ENCODE measurements at regions not wholly inside any gene's neighbourhood (a gene's known extent, or its start where the extent isn't known, plus 50 kb on each side); places are given as distances from the start of the nearest gene placed in this dataset.
"Not testable (repeated sequence)": the region's sequence is repeated elsewhere in the genome, so short reads cannot be mapped to it uniquely, and the experiment has no call there.

DNA sequence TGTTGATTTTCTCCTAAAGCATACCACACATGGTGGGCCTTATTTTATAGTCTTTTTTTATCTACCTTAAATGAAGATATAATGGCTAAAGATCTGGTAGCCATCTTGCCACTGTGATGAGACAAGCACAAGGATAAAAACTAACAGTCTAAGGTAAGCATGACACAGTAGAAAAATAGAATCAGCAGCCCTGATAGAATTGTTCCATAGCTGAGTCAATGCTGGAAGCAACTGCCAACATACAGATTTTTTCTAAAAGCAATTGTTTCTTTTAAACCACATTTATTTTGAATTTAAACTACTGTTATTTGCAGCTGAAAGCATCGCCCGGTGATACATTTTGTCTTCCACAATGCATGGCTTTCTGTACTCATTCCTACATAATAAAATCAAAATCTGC lies 1091.5 kb upstream of the CHAC2 start:
- H3K27ac ChIP-seq = no peak overlapping the region
- DNase-seq (ENCODE audit: low read depth, low spot score) = no peak

- H3K27ac ChIP-seq = no peak overlapping the region
- no peak for DNase-seq (ENCODE audit: low read depth, low spot score)
Observed at GRCh38 chr2:52668724-52669123, 1098.9 kb upstream of the CHAC2 start.

DNA sequence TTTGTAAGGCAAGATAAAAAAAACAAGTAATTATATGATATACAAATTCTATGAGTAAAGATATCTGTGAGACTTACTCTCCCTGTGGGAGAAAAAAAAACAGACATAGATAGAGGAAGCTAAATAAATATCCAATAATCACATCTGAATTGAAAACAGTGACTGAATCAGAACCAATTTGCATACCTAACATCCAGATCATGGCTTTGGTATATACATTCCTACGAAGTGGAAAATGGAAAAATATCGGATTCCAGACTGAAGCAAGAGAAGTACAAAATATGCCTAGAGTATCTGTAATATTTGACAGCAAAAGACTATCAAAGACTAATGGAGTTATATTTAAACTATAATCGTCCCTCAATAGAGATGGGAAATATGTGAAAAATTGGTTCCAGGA lies 1108.1 kb upstream of the CHAC2 start:
- DNase-seq (ENCODE audit: low read depth, low spot score) = no peak
- H3K27ac ChIP-seq = no peak overlapping the region

DNA sequence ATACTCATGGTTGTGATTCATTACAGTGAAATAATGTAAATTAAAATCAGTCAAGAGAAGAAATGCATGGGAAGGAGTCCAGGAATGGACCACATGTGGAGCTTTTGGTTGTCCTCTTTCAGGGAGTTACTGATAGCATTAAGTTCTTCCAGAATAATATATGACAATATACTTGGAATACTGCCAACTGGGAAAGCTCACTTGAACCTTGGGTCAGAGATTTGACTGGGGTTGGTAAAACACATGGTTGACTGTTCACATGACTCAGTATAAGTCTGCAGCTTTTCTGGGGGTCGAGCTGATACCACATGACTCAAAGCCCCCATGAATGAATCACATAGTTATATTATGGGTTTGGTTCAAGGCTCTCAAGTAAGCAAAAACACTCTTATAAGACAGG lies 1109.0 kb upstream of the CHAC2 start:
- H3K27ac ChIP-seq = no peak overlapping the region
- DNase-seq (ENCODE audit: low read depth, low spot score) = no peak

GRCh38 chr2:52639692-52640091 lies 1127.9 kb upstream of the CHAC2 start:
- DNase-seq (ENCODE audit: low read depth, low spot score) = no peak
- no peak overlapping the region for H3K27ac ChIP-seq

DNA sequence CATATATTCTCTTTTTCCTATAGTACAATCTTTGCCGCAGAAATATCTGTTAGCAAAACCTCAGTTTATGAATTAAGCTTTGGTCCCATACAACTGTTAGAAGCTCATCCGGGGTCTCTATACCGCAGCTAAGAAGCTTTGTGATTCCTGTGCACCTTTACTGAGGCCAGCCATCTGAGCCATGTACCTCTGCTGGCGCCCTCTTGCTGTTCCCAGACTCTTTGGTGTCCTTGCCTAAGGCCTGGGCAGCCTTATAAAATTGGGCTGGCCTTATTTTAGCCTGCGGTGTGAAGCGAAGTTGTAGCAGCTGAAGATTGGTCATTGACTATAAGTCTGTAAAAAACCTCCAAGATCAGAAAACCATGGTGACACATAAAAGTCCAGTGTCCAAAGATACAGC lies 1135.1 kb upstream of the CHAC2 start:
- no peak for DNase-seq (ENCODE audit: low read depth, low spot score)
- no peak overlapping the region for H3K27ac ChIP-seq

DNA sequence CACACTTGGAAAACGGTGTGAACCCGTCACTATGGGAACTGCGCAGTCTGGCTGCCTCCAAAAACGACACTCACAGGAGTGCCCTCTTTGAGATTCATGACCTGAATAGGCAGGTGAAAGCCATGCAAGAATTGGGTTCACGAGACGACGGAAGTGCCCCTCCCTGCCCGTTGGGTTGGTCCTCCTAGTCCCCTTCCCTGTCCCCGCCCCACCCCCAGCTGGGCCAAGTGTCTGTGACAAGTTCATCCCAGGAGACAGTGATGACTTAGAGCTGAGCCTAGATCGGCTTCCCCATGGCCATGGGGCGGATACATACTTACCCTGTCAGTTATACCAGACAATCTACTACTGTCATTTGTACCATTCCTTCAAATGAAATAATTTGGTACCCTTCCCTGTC lies 1137.7 kb upstream of the CHAC2 start:
- H3K27ac ChIP-seq = no peak overlapping the region
- DNase-seq (ENCODE audit: low read depth, low spot score) = no peak

- H3K27ac ChIP-seq = no peak overlapping the region
- DNase-seq (ENCODE audit: low read depth, low spot score) = no peak
Observed at GRCh38 chr2:52629531-52629930, 1138.1 kb upstream of the CHAC2 start.

DNA sequence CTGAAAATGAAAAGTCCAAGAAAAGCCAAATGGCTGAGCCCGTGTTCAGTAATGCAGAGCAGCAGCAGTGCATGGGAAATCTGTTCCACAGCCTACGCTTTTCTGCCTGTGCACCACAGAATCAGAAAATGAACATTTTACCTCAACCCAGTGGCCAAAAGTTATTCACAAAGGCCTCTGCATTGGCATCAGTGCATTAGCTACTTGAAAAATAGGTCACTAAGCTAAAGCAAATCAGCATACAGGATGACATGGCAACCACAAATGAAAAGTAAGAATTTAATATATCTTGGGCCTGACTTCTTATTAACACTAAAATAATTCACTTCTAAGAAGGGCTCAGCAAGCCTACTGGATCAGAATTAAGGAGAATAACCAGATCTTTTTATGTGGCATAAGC lies 1145.3 kb upstream of the CHAC2 start:
- H3K27ac ChIP-seq = no peak overlapping the region
- no peak for DNase-seq (ENCODE audit: low read depth, low spot score)

- no peak overlapping the region for H3K27ac ChIP-seq
- DNase-seq (ENCODE audit: low read depth, low spot score) = no peak
Observed at GRCh38 chr2:52613064-52613463, 1154.5 kb upstream of the CHAC2 start.

- DNase-seq (ENCODE audit: low read depth, low spot score) = no peak
- no peak overlapping the region for H3K27ac ChIP-seq
Observed at GRCh38 chr2:52611759-52612158, 1155.8 kb upstream of the CHAC2 start.

- DNase-seq (ENCODE audit: low read depth, low spot score) = no peak
Observed at GRCh38 chr2:52608030-52608429, 1159.6 kb upstream of the CHAC2 start.

DNA sequence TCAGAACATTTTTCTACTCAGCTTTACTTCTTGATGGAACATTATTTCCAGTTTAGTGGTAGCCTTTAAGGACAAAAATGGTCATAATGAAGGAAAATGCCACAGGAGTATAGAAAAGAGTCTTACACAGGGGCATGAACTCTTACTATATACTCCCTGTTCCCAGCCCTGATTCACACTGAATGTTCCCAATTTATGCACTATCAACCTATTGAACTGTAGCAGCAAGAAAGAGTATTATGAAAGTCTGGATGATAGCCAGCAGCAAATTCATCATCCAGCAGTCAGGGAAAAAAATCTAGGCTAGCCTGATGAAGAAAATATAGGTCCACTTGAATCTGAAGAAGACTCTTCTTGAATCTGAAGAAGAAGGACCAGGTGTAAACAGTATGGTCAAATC lies 1170.3 kb upstream of the CHAC2 start:
- H3K27ac ChIP-seq = no peak overlapping the region
- DNase-seq (ENCODE audit: low read depth, low spot score) = no peak

More at GRCh38 chr2:52608030-52608429, 1159.6 kb upstream of the CHAC2 start:
- H3K27ac ChIP-seq = no peak overlapping the region

- H3K27ac ChIP-seq = no peak overlapping the region
Observed at GRCh38 chr2:52594026-52594425, 1173.6 kb upstream of the CHAC2 start.

DNA sequence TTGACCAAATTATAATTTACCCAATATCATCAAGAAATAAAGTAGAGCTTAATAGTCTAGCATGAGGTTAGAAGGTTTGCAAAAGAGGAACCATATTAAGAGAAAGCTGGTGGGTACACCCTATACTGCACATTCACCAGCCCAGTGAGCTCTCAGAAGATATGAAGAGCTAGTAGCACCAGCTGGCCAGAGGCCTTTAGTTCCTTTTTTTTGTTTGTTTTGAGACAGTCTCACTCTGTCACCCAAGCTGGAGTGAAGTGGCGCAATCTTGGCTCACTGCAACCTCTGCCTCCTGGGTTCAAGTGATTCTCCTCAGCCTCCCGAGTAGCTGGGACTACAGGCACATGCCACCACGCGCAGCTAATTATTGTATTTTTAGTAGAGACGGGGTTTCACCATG lies 1183.5 kb upstream of the CHAC2 start:
- DNase-seq (ENCODE audit: low read depth, low spot score); H3K27ac ChIP-seq: not testable (repeated sequence)

More at GRCh38 chr2:52594026-52594425, 1173.6 kb upstream of the CHAC2 start:
- DNase-seq (ENCODE audit: low read depth, low spot score) = no peak

- no peak overlapping the region for H3K27ac ChIP-seq
- no peak for DNase-seq (ENCODE audit: low read depth, low spot score)
Observed at GRCh38 chr2:52572469-52572894, 1195.1 kb upstream of the CHAC2 start.

DNA sequence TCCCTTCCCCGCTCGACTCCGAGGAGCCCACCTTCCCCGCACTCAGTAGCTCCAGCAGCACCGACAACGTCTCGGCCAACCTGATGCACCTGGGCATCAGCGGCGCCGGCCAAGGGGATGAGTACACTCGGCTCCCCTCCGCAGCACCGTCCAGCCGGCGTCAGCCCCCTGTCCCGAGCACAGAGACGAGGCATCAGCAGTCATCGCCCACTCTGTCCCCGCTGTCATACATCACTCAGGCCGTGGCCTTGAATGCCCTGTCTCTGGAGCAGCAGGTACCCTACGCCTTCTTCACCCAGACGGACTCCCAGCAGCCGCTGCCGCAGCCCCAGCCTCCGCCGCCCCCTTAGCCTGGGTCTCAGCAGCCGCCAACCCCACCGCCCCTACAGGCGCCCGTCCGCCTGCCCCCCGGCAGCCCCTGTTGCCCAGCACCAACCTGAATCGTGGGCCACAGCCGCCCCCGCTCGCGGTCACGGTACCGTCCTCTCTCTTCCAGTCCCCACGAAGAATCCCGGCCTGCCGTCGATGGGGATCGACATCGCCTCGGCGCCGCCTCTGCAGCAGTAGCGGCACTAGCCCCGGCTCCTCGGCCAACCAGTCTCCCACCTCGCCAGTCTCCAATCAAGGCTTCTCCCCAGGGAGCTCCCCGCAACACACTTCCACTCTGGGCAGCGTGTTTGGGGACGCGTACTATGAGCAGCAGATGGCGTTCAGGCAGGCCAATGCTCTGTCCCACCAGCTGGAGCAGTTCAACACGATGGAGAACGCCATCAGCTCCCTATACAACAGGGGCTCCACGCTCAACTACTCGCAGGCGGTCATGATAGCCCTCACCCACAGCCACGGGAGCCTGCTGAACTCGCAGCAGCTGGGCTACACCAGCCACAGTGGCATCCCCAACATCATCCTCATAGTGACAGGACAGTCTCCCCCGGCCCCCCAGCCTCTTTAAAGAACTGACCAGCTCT lies 1195.9 kb upstream of the CHAC2 start:
- no peak for DNase-seq (ENCODE audit: low read depth, low spot score)
- H3K27ac ChIP-seq = no peak overlapping the region

DNA sequence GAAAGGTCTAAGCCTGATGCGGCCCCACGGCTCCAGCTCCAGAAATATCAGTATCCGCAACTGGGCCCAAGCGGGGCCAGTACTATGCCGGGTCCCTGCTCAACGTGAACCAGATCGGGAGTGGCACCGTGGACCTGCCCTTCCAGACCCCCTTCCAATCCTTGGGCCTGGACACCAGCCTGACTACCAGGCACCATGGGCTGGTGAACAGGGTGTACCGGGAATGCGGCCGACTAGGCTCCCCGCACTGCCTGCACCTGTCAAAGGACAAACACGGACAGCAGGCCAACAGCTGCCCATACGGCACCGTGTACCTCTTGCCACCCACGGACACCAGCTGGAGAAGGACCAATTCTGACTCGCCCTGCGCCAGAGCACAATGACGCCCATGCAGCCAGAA lies 1196.9 kb upstream of the CHAC2 start:
- H3K27ac ChIP-seq = no peak overlapping the region
- no peak for DNase-seq (ENCODE audit: low read depth, low spot score)

DNA sequence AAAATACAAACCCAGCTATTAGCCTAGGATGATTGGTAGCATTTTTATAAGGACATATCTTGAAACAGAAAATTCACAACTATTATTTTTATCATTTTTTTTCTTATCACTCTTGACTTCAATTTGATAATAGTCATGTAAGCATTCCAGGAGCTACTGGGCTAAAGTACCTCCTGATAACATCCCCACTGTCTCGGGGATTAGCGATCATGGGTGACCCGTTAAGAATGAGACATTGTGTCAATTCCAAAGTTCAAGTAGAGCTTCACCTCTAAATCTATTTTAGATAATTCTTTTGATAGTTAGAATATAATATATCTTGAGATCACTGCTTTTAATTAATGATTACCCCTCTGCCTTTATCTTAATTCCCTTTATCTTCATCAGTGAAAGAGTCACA lies 1204.5 kb upstream of the CHAC2 start:
- H3K27ac ChIP-seq = no peak overlapping the region

GRCh38 chr2:52558265-52558664 lies 1209.3 kb upstream of the CHAC2 start:
- DNase-seq (ENCODE audit: low read depth, low spot score) = no peak
- no peak overlapping the region for H3K27ac ChIP-seq

More for the DNA sequence above, 1204.5 kb upstream of the CHAC2 start:
- DNase-seq (ENCODE audit: low read depth, low spot score) = no peak

- H3K27ac ChIP-seq = no peak overlapping the region
- no peak for DNase-seq (ENCODE audit: low read depth, low spot score)
Observed at GRCh38 chr2:52542297-52542696, 1225.3 kb upstream of the CHAC2 start.
